ENCODE measurements at regions not wholly inside any gene's neighbourhood (a gene's known extent, or its start where the extent isn't known, plus 50 kb on each side); places are given as distances from the start of the nearest gene placed in this dataset.

DNA sequence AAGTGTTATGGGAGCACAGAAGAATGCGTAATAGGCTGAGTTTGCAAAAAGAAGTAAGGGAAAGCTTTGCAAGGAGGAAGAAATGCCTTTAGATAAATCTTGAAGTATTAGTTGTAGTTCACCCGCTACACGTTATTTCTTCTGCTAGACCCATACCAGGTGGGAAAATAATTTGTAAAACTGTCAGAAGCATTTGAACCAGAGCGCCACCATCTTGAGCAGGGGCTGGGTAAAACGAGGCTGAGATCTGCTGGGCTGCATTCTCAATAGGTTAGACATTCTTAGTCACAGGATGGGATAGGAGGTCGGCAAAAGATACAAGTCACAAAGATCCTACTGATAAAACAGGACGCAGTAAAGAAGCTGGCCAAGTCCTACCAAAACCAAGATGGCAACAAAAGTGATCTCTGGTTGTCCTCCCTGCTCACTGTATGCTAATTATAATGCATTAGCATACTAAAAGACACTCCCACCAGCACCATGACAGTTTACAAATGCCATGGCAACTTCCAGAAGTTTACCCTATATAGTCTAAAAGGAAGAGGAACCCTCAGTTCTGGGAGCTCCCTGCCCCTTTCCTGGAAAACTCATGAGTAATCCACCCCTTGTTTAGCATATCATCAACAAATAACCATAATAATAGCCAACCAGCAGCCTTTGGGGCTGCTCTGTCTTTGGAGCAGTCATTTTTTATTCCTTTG, 50.0 kb upstream of the ZNF280D start:
- Histone ChIP-seq H3K27me3 (ENCODE audit: insufficient read depth, low read length) (no peaks in the 10 kb centered on the region), H3K27ac (ENCODE audit: insufficient read length, low read depth, low read length) (no peak overlapping the region), H4K8ac (replicated peaks; ENCODE audit: insufficient read length, low read depth, low read length) (no peak overlapping the region), H3K23ac (ENCODE audit: insufficient read length, low read depth, low read length) (no peak overlapping the region), H3K4me2 (ENCODE audit: insufficient read depth, insufficient read length, low read length) (no peak overlapping the region), H3K79me2 (ENCODE audit: insufficient read depth, low read length) (no peaks in the 10 kb centered on the region), H3K18ac (ENCODE audit: insufficient read length, low read depth, low read length) (no peak overlapping the region), H3T11ph (ENCODE audit: low read length) (no peak overlapping the region), H2AFZ (ENCODE audit: low read length) (no peak overlapping the region), H3K14ac (ENCODE audit: insufficient read depth, low read length) (no peak overlapping the region), H4K5ac (ENCODE audit: insufficient read length, low read depth, low read length) (no peak overlapping the region), H3K9me3 (ENCODE audit: control insufficient read depth, low read depth, low read length) (no peaks in the 10 kb centered on the region), H3K79me1 (ENCODE audit: insufficient read depth, low read depth, low read length, poor library complexity, severe bottlenecking) (no peaks in the 10 kb centered on the region), H4K20me1 (ENCODE audit: control insufficient read depth, insufficient read depth, insufficient read length) (no peaks in the 10 kb centered on the region), H2BK5ac (ENCODE audit: insufficient read length, low read length) (no peak overlapping the region), H3K9ac (ENCODE audit: extremely low read depth, insufficient read length, low read length) (no peak overlapping the region), H2BK15ac (ENCODE audit: low read depth, low read length) (no peak overlapping the region), H2BK20ac (ENCODE audit: low read depth, low read length, poor library complexity, severe bottlenecking) (no peak overlapping the region), H2AK5ac (ENCODE audit: insufficient read length, low read length) (no peak overlapping the region), H2BK120ac (ENCODE audit: low read depth, low read length, poor library complexity, severe bottlenecking) (no peak overlapping the region), H3K23me2 (ENCODE audit: insufficient read length, low read depth, low read length, poor library complexity, severe bottlenecking) (no peaks in the 10 kb centered on the region), H3K56ac (ENCODE audit: insufficient read length, low read depth, low read length) (no peak overlapping the region), H3K4me1 (ENCODE audit: insufficient read depth, low read length) (no peaks in the 10 kb centered on the region), H4K91ac (ENCODE audit: insufficient read length, low read depth, low read length) (no peak overlapping the region), H2BK12ac (ENCODE audit: insufficient read length, low read depth, low read length) (no peak overlapping the region), H3K4ac (ENCODE audit: low read depth, low read length) (no peak overlapping the region)
- Mint-ChIP-seq H3K4me3 (no peak overlapping the region), H3K4me1 (peaks cover 6 to 8% of the 10 kb centered on the region in 2 experiments; a peak in 3 of 4 replicates), H3K36me3 (ENCODE audit: insufficient read depth in 1 of 3, low read depth in 3 of 3) (peaks cover 0 to 5% (median 2%) of the 10 kb centered on the region in 3 experiments; a peak in 3 of 7 replicates), H3K27ac (no peak overlapping the region), H3K27me3 (ENCODE audit: low read depth) (no peaks in the 10 kb centered on the region), H3K9me3 (peaks cover 0 to 3% of the 10 kb centered on the region in 2 experiments; a peak in 3 of 5 replicates)
- TF ChIP-seq, protein P1, sequence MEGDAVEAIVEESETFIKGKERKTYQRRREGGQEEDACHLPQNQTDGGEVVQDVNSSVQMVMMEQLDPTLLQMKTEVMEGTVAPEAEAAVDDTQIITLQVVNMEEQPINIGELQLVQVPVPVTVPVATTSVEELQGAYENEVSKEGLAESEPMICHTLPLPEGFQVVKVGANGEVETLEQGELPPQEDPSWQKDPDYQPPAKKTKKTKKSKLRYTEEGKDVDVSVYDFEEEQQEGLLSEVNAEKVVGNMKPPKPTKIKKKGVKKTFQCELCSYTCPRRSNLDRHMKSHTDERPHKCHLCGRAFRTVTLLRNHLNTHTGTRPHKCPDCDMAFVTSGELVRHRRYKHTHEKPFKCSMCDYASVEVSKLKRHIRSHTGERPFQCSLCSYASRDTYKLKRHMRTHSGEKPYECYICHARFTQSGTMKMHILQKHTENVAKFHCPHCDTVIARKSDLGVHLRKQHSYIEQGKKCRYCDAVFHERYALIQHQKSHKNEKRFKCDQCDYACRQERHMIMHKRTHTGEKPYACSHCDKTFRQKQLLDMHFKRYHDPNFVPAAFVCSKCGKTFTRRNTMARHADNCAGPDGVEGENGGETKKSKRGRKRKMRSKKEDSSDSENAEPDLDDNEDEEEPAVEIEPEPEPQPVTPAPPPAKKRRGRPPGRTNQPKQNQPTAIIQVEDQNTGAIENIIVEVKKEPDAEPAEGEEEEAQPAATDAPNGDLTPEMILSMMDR (conservative IDR thresholded peaks at IDR 0.05), result no peak
- no peak for DNase-seq
- WGBS (ENCODE audit: extremely low coverage, insufficient read length, low lambda C conversion rate), result no CpG with 5 or more reads among the region's 7 CpGs
